Endothelial cell of umbilical vein (primary cell): ENCODE measurements at regions not wholly inside any gene's neighbourhood (a gene's known extent, or its start where the extent isn't known, plus 50 kb on each side); places are given as distances from the start of the nearest gene placed in this dataset.

Source experiments
- BruUV-seq: library from RNA; stranded (reverse); fragments of 400-500 nt; replicated peaks from 2 replicates; lab custom pipeline; 2021; lab: Mats Ljungman, UMichigan
- CTCF ChIA-PET: fragments of 300-600, 350-600 bp; sonication (Branson Sonifier 250); formaldehyde crosslinking; loops from one replicate; lab custom pipeline; 2021; ENCODE audit warnings: antibody characterized with exemption, inconsistent platforms; lab: Charles Lee
- POLR2A ChIA-PET: fragments of 300-600, 350-600 bp; sonication (Branson Sonifier 250); formaldehyde crosslinking; loops from one replicate; lab custom pipeline; 2021; ENCODE audit warnings: antibody characterized with exemption, inconsistent platforms; lab: Charles Lee
- DNase-seq: peaks from one replicate; pipeline ENCODE4 v3.0.0-alpha.2; 2011; ENCODE audit warnings: low read depth, low spot score
- FAIRE-seq: peaks from 2 replicates; lab custom pipeline; 2011; peaks lifted over from hg19 to GRCh38; lab: Jason Lieb, UNC
- H2AFZ ChIP-seq: 2 replicates; pipeline ENCODE4 v1.6.0; 2012; ENCODE audit warnings: low read depth, low read length, control low read depth, inconsistent platforms
- H3K27ac ChIP-seq: 2 replicates; pipeline ENCODE4 v1.5.1; 2011; ENCODE audit warnings: low read depth, mild to moderate bottlenecking, control low read depth, low read length, moderate library complexity; ENCODE audit not compliant: insufficient read depth
- H3K27me3 ChIP-seq, 2 experiments: 2 replicates each; pipeline versions ENCODE4 v1.6.0 to v1.6.1; 2011; ENCODE audit warnings: low read length in 2 of 2, mixed read lengths in 1 of 2; ENCODE audit not compliant: control insufficient read depth in 2 of 2, insufficient read depth in 2 of 2
- H3K36me3 ChIP-seq, 2 experiments: 2 replicates in 1 of 2; 3 replicates in 1 of 2; pipeline ENCODE4 v1.5.1; 2011; ENCODE audit warnings: low read length in 2 of 2, mild to moderate bottlenecking in 1 of 2, moderate library complexity in 1 of 2; ENCODE audit not compliant: control insufficient read depth in 2 of 2, insufficient read depth in 2 of 2; ENCODE audit errors: extremely low read depth in 1 of 2
- H3K4me1 ChIP-seq: 3 replicates; pipeline ENCODE4 v1.5.1; 2011; ENCODE audit warnings: mild to moderate bottlenecking, low read length; ENCODE audit not compliant: control insufficient read depth, insufficient read depth; ENCODE audit errors: extremely low read depth
- H3K4me2 ChIP-seq: 2 replicates; pipeline ENCODE4 v1.6.1; 2011; ENCODE audit warnings: low read length, control low read depth, mixed read lengths; ENCODE audit not compliant: insufficient read depth
- H3K4me3 ChIP-seq, 3 experiments: fragments of 200-600 bp in 1 of 3; sonication (generic), shearing (Covaris generic) in 1 of 3; replicated peaks in 1 of 3; 2 replicates each; pipeline ENCODE4 v1.5.1; 2011 to 2016; ENCODE audit warnings: control low read depth in 3 of 3, low read length in 3 of 3, mild to moderate bottlenecking in 2 of 3, inconsistent platforms in 1 of 3, low read depth in 1 of 3, moderate library complexity in 1 of 3; ENCODE audit not compliant: insufficient read depth in 1 of 3
- H3K79me2 ChIP-seq: 2 replicates; pipeline ENCODE4 v1.6.0; 2012; ENCODE audit warnings: low read length, inconsistent platforms; ENCODE audit not compliant: control insufficient read depth, insufficient read depth
- H3K9ac ChIP-seq: replicated peaks from 2 replicates; pipeline ENCODE3; 2011; ENCODE audit warnings: low read length, control low read depth; ENCODE audit not compliant: insufficient read depth; ENCODE audit errors: extremely low read depth
- H3K9me1 ChIP-seq: replicated peaks from 3 replicates; pipeline ENCODE4 v1.6.0; 2011; ENCODE audit warnings: mild to moderate bottlenecking, low read length; ENCODE audit not compliant: control insufficient read depth, insufficient read depth; ENCODE audit errors: extremely low read depth
- H3K9me3 ChIP-seq: replicated peaks from 2 replicates; pipeline ENCODE4 v1.5.1; 2012; ENCODE audit warnings: low read length, inconsistent platforms; ENCODE audit not compliant: control insufficient read depth, insufficient read depth
- H4K20me1 ChIP-seq: replicated peaks from 2 replicates; pipeline ENCODE3; 2011; ENCODE audit warnings: mild to moderate bottlenecking, low read length; ENCODE audit not compliant: control insufficient read depth, insufficient read depth; ENCODE audit errors: extremely low read depth
- EZH2 ChIP-seq: IDR thresholded peaks from 2 replicates; pipeline ENCODE4 v1.6.1; 2012; ENCODE audit warnings: borderline replicate concordance, low read depth, mild to moderate bottlenecking, moderate library complexity, low read length, inconsistent platforms; ENCODE audit not compliant: severe bottlenecking
- FOS ChIP-seq: IDR thresholded peaks from 2 replicates; pipeline ENCODE4 v1.6.1; 2011; ENCODE audit warnings: mild to moderate bottlenecking, low read length, moderate library complexity, borderline replicate concordance; ENCODE audit not compliant: insufficient read depth
- GATA2 ChIP-seq: IDR thresholded peaks from 2 replicates; pipeline ENCODE4 v1.7.0; 2011; ENCODE audit warnings: low read depth, mild to moderate bottlenecking, moderate library complexity, mixed read lengths, low read length; ENCODE audit not compliant: insufficient read length, insufficient read depth
- JUN ChIP-seq: IDR thresholded peaks from 2 replicates; pipeline ENCODE4 v1.6.1; 2011; ENCODE audit warnings: borderline replicate concordance, low read depth; ENCODE audit not compliant: insufficient read length, insufficient read depth
- POLR2A ChIP-seq: IDR thresholded peaks from 2 replicates; pipeline ENCODE4 v1.6.1; 2012; ENCODE audit warnings: low read depth, mild to moderate bottlenecking, control low read depth, low read length
- dilution Hi-C: fragments of 300-500 bp; cut with MboI; formaldehyde crosslinking; loops from one replicate; pipeline ENCODE4 v1.15.0; 2019; ENCODE audit warnings: low sequenced_read_pairs; ENCODE audit not compliant: extremely low pct_ligation_motif_present
- intact Hi-C: fragments of 100-400 bp; cut with micrococcal nuclease; formaldehyde crosslinking; loops from one replicate; pipeline ENCODE4 v1.10.0; 2022
- TF ChIP-seq, protein P1 (sequence below): IDR thresholded peaks from 2 replicates; pipeline ENCODE4 v1.6.1; 2011; ENCODE audit not compliant: insufficient read depth, insufficient read length
- TF ChIP-seq, protein P2 (sequence below), 2 donors: IDR thresholded peaks; 1 replicate in 1 of 2; 2 replicates in 1 of 2; pipeline ENCODE4 v1.5.1; 2011; ENCODE audit warnings: low read length in 2 of 2, mild to moderate bottlenecking in 2 of 2, moderate library complexity in 2 of 2, control low read depth in 1 of 2, inconsistent platforms in 1 of 2, low read depth in 1 of 2; ENCODE audit not compliant: insufficient read depth in 1 of 2; ENCODE audit errors: extremely low read depth in 1 of 2

DNA sequence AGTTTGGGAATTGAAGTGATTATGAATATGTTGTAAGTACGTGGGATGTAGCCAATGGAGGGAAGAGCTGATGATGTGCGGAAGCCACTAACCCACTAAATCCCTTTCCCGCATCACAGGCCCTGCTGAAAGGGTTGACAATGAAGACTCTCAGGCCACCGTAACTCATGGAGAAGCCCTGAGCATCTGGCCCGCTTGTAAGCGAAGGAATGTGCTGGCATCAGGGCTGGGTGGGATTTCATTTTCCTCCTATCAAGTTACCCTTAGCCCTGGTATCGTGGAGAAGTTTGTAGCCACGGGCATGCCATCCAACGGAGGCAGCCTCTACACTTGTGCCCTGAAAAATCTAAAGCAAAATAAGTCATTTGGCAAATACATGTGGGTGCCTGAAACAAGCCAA is 355.0 kb downstream of the CDH26 start:
- Histone ChIP-seq H3K4me3 (no peak overlapping the region), H3K9me3 (peaks cover 29% of the 10 kb centered on the region), H3K27ac (no peak overlapping the region), H3K4me2 (no peak overlapping the region), H3K4me1 (no peaks in the 10 kb centered on the region), H3K9ac (no peak overlapping the region), H4K20me1 (no peaks in the 10 kb centered on the region), H3K27me3 (no peaks in the 10 kb centered on the region), H2AFZ (no peak overlapping the region), H3K9me1 (no peaks in the 10 kb centered on the region), H3K36me3 (no peaks in the 10 kb centered on the region), H3K79me2 (no peaks in the 10 kb centered on the region)
- TF ChIP-seq EZH2 (no peak), FOS (no peak)
- ChIA-PET POLR2A (no interaction called here), CTCF (no interaction called here)
- dilution Hi-C loops (no loop called here), intact Hi-C loops (no loop called here)
- DNase-seq (no peak), FAIRE-seq (no peak)
- no TSS peak for BruUV-seq

GRCh38 chr20:60313614-60314013 is 355.4 kb downstream of the CDH26 start:
- Histone ChIP-seq H3K9me3 (peaks cover 28% of the 10 kb centered on the region), H3K4me3 (no peak overlapping the region), H3K9me1 (no peaks in the 10 kb centered on the region), H4K20me1 (no peaks in the 10 kb centered on the region), H3K27ac (no peak overlapping the region), H3K4me1 (no peaks in the 10 kb centered on the region), H3K79me2 (no peaks in the 10 kb centered on the region), H3K27me3 (no peaks in the 10 kb centered on the region), H2AFZ (no peak overlapping the region), H3K36me3 (no peaks in the 10 kb centered on the region), H3K4me2 (no peak overlapping the region), H3K9ac (no peak overlapping the region)
- CTCF ChIA-PET = no interaction called here
- FAIRE-seq (no peak), DNase-seq (no peak)
- BruUV-seq = no TSS peak
- intact Hi-C loops = no loop called here
- TF ChIP-seq JUN (no peak), GATA2 (no peak), POLR2A (no peak)
- TF ChIP-seq, protein P1, sequence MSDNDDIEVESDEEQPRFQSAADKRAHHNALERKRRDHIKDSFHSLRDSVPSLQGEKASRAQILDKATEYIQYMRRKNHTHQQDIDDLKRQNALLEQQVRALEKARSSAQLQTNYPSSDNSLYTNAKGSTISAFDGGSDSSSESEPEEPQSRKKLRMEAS = no peak
- TF ChIP-seq, protein P2, sequence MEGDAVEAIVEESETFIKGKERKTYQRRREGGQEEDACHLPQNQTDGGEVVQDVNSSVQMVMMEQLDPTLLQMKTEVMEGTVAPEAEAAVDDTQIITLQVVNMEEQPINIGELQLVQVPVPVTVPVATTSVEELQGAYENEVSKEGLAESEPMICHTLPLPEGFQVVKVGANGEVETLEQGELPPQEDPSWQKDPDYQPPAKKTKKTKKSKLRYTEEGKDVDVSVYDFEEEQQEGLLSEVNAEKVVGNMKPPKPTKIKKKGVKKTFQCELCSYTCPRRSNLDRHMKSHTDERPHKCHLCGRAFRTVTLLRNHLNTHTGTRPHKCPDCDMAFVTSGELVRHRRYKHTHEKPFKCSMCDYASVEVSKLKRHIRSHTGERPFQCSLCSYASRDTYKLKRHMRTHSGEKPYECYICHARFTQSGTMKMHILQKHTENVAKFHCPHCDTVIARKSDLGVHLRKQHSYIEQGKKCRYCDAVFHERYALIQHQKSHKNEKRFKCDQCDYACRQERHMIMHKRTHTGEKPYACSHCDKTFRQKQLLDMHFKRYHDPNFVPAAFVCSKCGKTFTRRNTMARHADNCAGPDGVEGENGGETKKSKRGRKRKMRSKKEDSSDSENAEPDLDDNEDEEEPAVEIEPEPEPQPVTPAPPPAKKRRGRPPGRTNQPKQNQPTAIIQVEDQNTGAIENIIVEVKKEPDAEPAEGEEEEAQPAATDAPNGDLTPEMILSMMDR (IDR thresholded peaks at IDR 0.05; ENCODE audit: extremely low read depth in 1 of 2, insufficient read depth in 1 of 2, low read depth in 1 of 2, low read length in 2 of 2) = no peak
- dilution Hi-C loops = no loop called here
- POLR2A ChIA-PET = no interaction called here
